Trophoblast cell (in vitro differentiated cells and primary cell): ENCODE measurements at regions not wholly inside any gene's neighbourhood (a gene's known extent, or its start where the extent isn't known, plus 50 kb on each side); places are given as distances from the start of the nearest gene placed in this dataset.

Source experiments
- DNase-seq, 2 donors: peaks; one replicate each; pipeline ENCODE4 v3.0.0-alpha.2; 2016
- H2AFZ ChIP-seq: 2 replicates; pipeline ENCODE4 v1.6.1; 2013; ENCODE audit warnings: low read length, moderate library complexity, mild to moderate bottlenecking; ENCODE audit not compliant: insufficient read depth, poor library complexity
- H2AK5ac ChIP-seq: 2 replicates; pipeline ENCODE4 v1.6.1; 2013; ENCODE audit warnings: mild to moderate bottlenecking, low read length
- H2BK120ac ChIP-seq: 2 replicates; pipeline ENCODE4 v1.6.1; 2013; ENCODE audit warnings: low read length, mild to moderate bottlenecking, moderate library complexity; ENCODE audit not compliant: insufficient read depth, poor library complexity
- H2BK12ac ChIP-seq: 2 replicates; pipeline ENCODE4 v1.6.1; 2013; ENCODE audit warnings: mild to moderate bottlenecking, low read length, moderate library complexity
- H2BK5ac ChIP-seq: 2 replicates; pipeline ENCODE4 v1.6.1; 2013; ENCODE audit warnings: low read length, low read depth, moderate library complexity, mild to moderate bottlenecking; ENCODE audit not compliant: poor library complexity
- H3K14ac ChIP-seq: 2 replicates; pipeline ENCODE4 v1.6.1; 2013; ENCODE audit warnings: mild to moderate bottlenecking, low read length
- H3K18ac ChIP-seq: 2 replicates; pipeline ENCODE4 v1.6.1; 2013; ENCODE audit warnings: mild to moderate bottlenecking, low read length
- H3K23ac ChIP-seq: 2 replicates; pipeline ENCODE4 v1.6.1; 2013; ENCODE audit warnings: low read length
- H3K27ac ChIP-seq: 2 replicates; pipeline ENCODE4 v1.5.1; 2013; ENCODE audit warnings: low read depth, mild to moderate bottlenecking, inconsistent platforms, low read length, moderate library complexity
- H3K27me3 ChIP-seq: 2 replicates; pipeline ENCODE4 v1.6.1; 2013; ENCODE audit warnings: inconsistent platforms, mild to moderate bottlenecking, low read length, moderate library complexity; ENCODE audit not compliant: insufficient read depth
- H3K36me3 ChIP-seq, 2 experiments: 1 replicate in 1 of 2; 2 replicates in 1 of 2; pipeline ENCODE4 v1.6.1; 2013; ENCODE audit warnings: low read length in 2 of 2, mild to moderate bottlenecking in 2 of 2, moderate library complexity in 1 of 2; ENCODE audit not compliant: insufficient read depth in 2 of 2, control insufficient read depth in 1 of 2
- H3K4ac ChIP-seq: 2 replicates; pipeline ENCODE4 v1.6.1; 2013; ENCODE audit warnings: low read depth, mild to moderate bottlenecking, low read length, moderate library complexity
- H3K4me1 ChIP-seq, 2 experiments: 1 replicate in 1 of 2; 2 replicates in 1 of 2; pipeline ENCODE4 v1.6.1; 2013; ENCODE audit warnings: low read length in 2 of 2, mild to moderate bottlenecking in 2 of 2, moderate library complexity in 1 of 2; ENCODE audit not compliant: insufficient read depth in 2 of 2, control insufficient read depth in 1 of 2
- H3K4me2 ChIP-seq: 2 replicates; pipeline ENCODE4 v1.6.1; 2013; ENCODE audit warnings: inconsistent platforms, mild to moderate bottlenecking, low read length, moderate library complexity
- H3K4me3 ChIP-seq: 2 replicates; pipeline ENCODE4 v1.5.1; 2013; ENCODE audit warnings: mild to moderate bottlenecking, low read depth, low read length, inconsistent platforms
- H3K79me1 ChIP-seq: one replicate; pipeline ENCODE4 v1.6.1; 2013; ENCODE audit warnings: low read length
- H3K79me2 ChIP-seq: 2 replicates; pipeline ENCODE4 v1.6.1; 2013; ENCODE audit warnings: low read length, mild to moderate bottlenecking; ENCODE audit not compliant: control insufficient read depth, insufficient read depth, poor library complexity
- H3K9ac ChIP-seq: 2 replicates; pipeline ENCODE4 v1.6.1; 2013; ENCODE audit warnings: mild to moderate bottlenecking, low read length
- H3K9me3 ChIP-seq: 2 replicates; pipeline ENCODE4 v1.6.1; 2013; ENCODE audit warnings: low read depth, mild to moderate bottlenecking, control low read depth, inconsistent platforms, low read length; ENCODE audit not compliant: insufficient read depth
- H4K12ac ChIP-seq: 2 replicates; pipeline ENCODE4 v1.6.1; 2013; ENCODE audit warnings: low read depth, mild to moderate bottlenecking, low read length, moderate library complexity
- H4K8ac ChIP-seq: 2 replicates; pipeline ENCODE4 v1.6.1; 2013; ENCODE audit warnings: low read depth, mild to moderate bottlenecking, low read length, moderate library complexity
- H4K91ac ChIP-seq: one replicate; pipeline ENCODE4 v1.6.1; 2013; ENCODE audit warnings: low read depth, mild to moderate bottlenecking, low read length, moderate library complexity
- WGBS: extraction: QIAGEN DNeasy Blood & Tissue Kit; methylation state at CpG from one replicate; pipeline ENCODE4 v1.1.7; 2013; ENCODE audit warnings: missing lambda C conversion rate; ENCODE audit not compliant: insufficient read length, insufficient coverage; ENCODE audit errors: extremely low coverage; 5-methylcytosine and 5-hydroxymethylcytosine counted together

DNA sequence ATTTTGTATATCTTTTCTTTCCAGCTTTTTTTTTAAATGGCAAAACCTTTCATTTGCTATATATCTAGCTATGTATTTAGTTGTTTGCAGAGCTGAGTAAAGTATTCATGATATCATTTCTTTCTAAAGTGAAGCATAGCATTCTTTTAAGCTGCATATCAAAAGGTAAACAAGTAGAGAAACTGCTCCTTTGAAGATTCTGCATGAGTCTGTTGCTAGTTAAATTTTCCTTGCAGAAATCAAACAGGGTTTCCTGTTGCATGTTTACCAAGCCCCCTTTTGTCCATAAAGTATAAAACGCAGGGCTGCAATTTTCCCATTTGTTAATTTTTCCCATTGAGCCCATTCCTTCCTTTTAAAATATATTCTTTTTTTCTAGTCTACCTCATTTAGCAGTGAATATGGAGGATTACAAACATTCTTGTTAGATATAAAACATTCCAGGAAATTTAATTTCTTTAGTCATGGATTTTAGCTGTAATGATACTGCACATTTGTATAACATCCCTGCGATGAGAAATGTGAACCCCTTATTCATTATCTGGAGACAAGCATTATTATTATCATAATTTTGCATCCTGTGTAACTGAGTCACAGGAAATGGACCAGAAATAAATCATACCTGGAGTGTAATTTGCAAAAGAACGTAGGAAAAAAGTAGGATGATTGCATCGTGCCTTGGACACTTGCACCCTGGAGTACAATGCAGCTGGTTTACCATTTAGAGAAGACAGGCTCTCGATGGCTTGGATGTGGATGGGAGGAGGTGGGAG, 110.9 kb upstream of the ARGLU1 start:
- Histone ChIP-seq H3K4me3 (no peak overlapping the region), H3K27me3 (no peaks in the 10 kb centered on the region), H2AFZ (no peak overlapping the region), H3K27ac (no peak overlapping the region), H3K23ac (no peak overlapping the region), H3K4me1 (no peaks in the 10 kb centered on the region), H2AK5ac (no peak overlapping the region), H3K9ac (no peak overlapping the region), H3K79me2 (no peaks in the 10 kb centered on the region), H4K8ac (no peak overlapping the region), H3K9me3 (no peaks in the 10 kb centered on the region), H2BK12ac (no peak overlapping the region), H4K12ac (no peak overlapping the region), H3K36me3 (no peaks in the 10 kb centered on the region), H4K91ac (no peak overlapping the region), H2BK5ac (no peak overlapping the region), H3K4ac (no peak overlapping the region), H2BK120ac (no peak overlapping the region), H3K14ac (no peak overlapping the region), H3K18ac (no peak overlapping the region), H3K4me2 (no peak overlapping the region), H3K79me1 (no peaks in the 10 kb centered on the region)
- no peak for DNase-seq
- no CpG with 5 or more reads among the region's 5 CpGs for WGBS

DNA sequence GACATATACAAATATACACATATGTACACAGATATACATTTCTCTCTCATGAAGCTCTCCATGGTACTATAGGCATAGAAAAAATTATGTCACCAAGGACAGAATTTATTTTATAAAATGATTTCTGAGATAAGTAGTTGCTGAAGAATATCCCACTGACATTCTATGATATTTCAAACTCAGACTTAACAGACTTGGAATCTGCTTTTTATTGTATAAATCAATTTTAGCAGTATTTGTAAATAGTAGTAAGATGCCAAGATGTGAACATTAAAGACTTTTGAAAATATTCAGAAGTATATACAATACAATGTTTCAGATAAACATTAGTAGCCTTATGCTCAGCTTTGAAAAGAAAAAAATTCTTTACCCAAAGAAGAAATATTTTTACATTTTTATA, 107.4 kb upstream of the ARGLU1 start:
- Histone ChIP-seq H4K12ac (no peak overlapping the region), H3K4me3 (no peak overlapping the region), H3K14ac (no peak overlapping the region), H4K8ac (no peak overlapping the region), H2AFZ (no peak overlapping the region), H3K18ac (no peak overlapping the region), H3K79me2 (no peaks in the 10 kb centered on the region), H3K4me2 (no peak overlapping the region), H3K27ac (no peak overlapping the region), H4K91ac (no peak overlapping the region), H3K9ac (no peak overlapping the region), H2BK5ac (no peak overlapping the region), H2AK5ac (no peak overlapping the region), H3K4me1 (no peaks in the 10 kb centered on the region), H3K36me3 (no peaks in the 10 kb centered on the region), H3K4ac (no peak overlapping the region), H2BK120ac (no peak overlapping the region), H3K23ac (no peak overlapping the region), H3K9me3 (no peaks in the 10 kb centered on the region), H3K27me3 (no peaks in the 10 kb centered on the region), H3K79me1 (no peaks in the 10 kb centered on the region), H2BK12ac (no peak overlapping the region)
- DNase-seq = no peak

DNA sequence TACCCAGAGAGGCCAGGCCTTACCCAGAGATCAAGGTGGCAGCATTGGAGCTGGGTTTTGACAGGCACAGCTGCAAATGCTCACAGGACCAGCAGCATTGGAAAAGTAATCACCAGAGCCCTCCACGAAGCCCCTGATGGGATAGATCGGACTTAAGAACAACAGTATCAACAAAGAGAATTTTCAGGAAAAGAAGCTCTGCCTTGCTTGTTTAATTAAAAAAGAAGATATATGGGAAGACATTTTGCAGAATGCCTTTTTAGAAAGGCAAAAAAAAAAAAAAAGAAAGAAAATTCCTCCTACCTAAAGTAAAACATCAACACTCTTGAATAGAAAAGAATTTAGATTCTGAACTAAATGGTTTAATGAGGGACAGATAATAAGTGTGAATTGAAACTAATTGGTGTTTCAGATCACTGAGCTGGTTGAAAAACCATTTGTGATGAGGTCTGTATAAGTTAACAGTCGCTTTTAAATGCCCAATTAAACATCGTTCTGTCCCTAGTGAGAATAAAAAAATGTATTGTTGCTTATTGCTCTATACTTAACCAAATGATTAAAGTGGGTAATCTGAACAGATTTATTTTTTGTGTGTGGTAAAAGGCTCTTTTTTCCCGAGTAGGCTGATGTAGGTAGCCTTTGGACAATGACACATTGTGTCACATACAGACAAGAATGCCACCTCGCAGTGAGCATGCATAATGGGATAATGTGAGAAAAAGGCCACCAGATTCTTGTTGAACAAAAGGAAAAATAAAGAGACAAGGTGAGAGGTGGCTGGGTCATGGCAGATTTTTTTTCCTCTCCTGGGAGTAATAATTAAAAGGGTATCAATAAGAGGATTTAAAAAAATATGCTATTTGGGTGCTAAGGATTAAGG, 93.0 kb upstream of the ARGLU1 start:
- Histone ChIP-seq H2BK12ac (no peak overlapping the region), H3K14ac (no peak overlapping the region), H4K8ac (no peak overlapping the region), H3K23ac (no peak overlapping the region), H3K27me3 (no peaks in the 10 kb centered on the region), H3K4me3 (no peak overlapping the region), H4K12ac (no peak overlapping the region), H3K79me2 (no peaks in the 10 kb centered on the region), H3K36me3 (no peaks in the 10 kb centered on the region), H4K91ac (no peak overlapping the region), H2AFZ (no peak overlapping the region), H3K4me2 (no peak overlapping the region), H3K18ac (no peak overlapping the region), H3K79me1 (no peaks in the 10 kb centered on the region), H3K4ac (no peak overlapping the region), H2AK5ac (no peak overlapping the region), H2BK5ac (no peak overlapping the region), H3K4me1 (no peaks in the 10 kb centered on the region), H2BK120ac (no peak overlapping the region), H3K27ac (no peak overlapping the region), H3K9ac (no peak overlapping the region), H3K9me3 (no peaks in the 10 kb centered on the region)
- no CpG with 5 or more reads among the region's 6 CpGs for WGBS
- DNase-seq = no peak

DNA sequence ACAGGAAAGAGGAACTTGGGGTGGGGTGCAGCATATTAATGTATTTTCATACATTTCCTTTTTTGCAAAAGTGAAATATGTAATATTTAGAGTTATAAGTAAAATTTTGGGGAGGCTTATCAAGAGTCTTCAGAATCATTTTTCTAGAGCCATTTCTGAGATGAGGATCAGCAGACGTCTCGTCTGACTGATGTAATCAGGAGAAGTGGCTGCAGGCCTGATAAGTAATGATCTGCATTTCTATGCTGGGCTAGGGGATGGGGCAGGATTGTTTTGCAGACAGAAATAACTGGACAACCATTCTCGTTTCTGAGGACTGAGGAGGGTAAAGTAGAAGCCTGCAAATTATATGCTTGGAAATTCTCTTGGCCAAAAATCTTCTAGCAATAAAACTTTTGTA, 89.2 kb upstream of the ARGLU1 start:
- Histone ChIP-seq H3K27ac (no peak overlapping the region), H4K12ac (no peak overlapping the region), H3K27me3 (no peaks in the 10 kb centered on the region), H3K79me2 (no peaks in the 10 kb centered on the region), H3K14ac (no peak overlapping the region), H3K18ac (no peak overlapping the region), H3K36me3 (no peaks in the 10 kb centered on the region), H3K4me1 (no peaks in the 10 kb centered on the region), H3K9ac (no peak overlapping the region), H2BK12ac (no peak overlapping the region), H2AFZ (no peak overlapping the region), H4K8ac (no peak overlapping the region), H3K23ac (no peak overlapping the region), H3K9me3 (no peaks in the 10 kb centered on the region), H4K91ac (no peak overlapping the region), H3K4me3 (no peak overlapping the region), H3K4ac (no peak overlapping the region), H3K4me2 (no peak overlapping the region), H2BK5ac (no peak overlapping the region), H2AK5ac (no peak overlapping the region), H2BK120ac (no peak overlapping the region), H3K79me1 (no peaks in the 10 kb centered on the region)
- DNase-seq = peak; percentile 42 to 65
- WGBS = no CpG with 5 or more reads among the region's 3 CpGs
